ENCODE measurements at regions not wholly inside any gene's neighbourhood (a gene's known extent, or its start where the extent isn't known, plus 50 kb on each side); places are given as distances from the start of the nearest gene placed in this dataset.
"Not testable (repeated sequence)": the region's sequence is repeated elsewhere in the genome, so short reads cannot be mapped to it uniquely, and the experiment has no call there.

GRCh38 chr16:87033541-87034300 is 283.5 kb downstream of the C16orf95 start:
- no peak for DNase-seq (ENCODE audit: low read depth)

- no peak for DNase-seq (ENCODE audit: low read depth)
Observed at GRCh38 chr16:87034317-87034716, 282.9 kb downstream of the C16orf95 start.

GRCh38 chr16:87035053-87035452 is 282.1 kb downstream of the C16orf95 start:
- no peak for DNase-seq (ENCODE audit: low read depth)

- no peak for DNase-seq (ENCODE audit: low read depth)
Observed at GRCh38 chr16:87037012-87037411, 280.2 kb downstream of the C16orf95 start.

DNA sequence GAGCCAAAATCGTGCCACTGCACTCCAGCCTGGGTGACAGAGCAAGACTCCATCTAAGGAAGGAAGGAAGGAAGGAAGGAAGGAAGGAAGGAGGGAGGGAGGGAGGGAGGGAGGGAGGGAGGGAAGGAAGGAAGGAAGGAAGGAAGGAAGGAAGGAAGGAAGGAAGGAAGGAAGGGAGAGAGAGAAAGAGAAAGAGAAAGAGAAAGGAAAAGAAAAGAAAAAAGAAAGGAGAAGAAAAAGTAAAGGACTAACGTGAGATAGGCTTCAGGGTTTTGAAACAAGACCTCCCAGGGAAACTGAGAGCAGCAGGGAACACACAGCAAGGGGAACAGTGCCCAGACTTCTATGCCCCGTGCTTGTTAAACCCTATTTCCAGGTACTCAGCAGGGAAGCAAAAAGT is 278.7 kb downstream of the C16orf95 start:
- DNase-seq (ENCODE audit: low read depth) = not testable (repeated sequence)

- no peak for DNase-seq (ENCODE audit: low read depth)
Observed at GRCh38 chr16:87040169-87041117, 276.7 kb downstream of the C16orf95 start.

DNA sequence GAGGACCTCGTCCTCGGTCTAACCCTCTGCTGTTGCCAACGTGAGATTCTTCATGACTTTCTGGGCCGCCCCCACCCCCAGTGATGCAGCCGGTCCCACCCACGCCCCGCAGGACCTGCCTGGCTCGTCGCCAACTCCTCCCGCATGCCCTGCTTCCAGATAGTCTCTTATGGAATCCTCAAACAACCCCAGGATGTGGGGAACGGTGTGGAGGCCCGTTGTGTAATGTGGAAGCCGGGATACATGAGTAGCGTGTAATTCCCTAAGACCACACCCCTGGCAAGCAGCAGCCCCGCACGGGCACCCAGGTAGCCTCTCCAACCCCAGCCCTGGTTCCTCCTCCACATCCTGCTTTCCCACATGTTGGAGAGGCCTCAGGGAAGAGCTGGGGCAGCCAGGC is 275.9 kb downstream of the C16orf95 start:
- no peak for DNase-seq (ENCODE audit: low read depth)

DNA sequence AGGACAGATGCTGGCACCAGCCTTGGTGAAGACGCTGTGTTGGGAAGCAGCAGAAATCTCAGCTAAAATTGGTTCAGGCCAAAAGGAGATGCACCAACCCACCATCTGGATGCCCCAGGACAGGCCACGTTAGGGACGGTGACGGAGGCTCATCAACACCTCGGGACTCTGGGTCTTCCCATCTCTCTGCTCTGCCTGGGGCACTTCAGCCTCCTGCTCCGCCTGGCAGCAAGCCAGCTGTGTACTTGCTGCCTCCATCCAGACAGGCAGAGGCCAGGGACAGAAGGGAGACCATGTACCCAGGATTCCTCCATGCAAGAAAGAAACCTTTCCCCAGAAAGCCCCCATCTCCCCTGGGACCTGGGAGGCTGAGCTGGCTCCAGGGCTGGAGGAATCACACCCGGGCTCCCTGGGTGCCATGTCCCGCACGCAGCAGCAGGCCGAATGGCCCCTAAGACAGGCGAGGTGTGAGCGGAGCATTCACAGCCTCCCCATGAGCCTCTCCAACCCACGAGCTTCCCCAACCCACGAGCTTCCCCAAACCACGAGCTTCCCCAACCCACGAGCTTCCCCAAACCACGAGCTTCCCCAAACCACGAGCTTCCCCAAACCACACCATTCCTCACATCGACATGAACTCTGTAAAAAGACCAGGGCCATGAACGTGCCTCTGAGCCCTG is 274.5 kb downstream of the C16orf95 start:
- no peak for DNase-seq (ENCODE audit: low read depth)

DNA sequence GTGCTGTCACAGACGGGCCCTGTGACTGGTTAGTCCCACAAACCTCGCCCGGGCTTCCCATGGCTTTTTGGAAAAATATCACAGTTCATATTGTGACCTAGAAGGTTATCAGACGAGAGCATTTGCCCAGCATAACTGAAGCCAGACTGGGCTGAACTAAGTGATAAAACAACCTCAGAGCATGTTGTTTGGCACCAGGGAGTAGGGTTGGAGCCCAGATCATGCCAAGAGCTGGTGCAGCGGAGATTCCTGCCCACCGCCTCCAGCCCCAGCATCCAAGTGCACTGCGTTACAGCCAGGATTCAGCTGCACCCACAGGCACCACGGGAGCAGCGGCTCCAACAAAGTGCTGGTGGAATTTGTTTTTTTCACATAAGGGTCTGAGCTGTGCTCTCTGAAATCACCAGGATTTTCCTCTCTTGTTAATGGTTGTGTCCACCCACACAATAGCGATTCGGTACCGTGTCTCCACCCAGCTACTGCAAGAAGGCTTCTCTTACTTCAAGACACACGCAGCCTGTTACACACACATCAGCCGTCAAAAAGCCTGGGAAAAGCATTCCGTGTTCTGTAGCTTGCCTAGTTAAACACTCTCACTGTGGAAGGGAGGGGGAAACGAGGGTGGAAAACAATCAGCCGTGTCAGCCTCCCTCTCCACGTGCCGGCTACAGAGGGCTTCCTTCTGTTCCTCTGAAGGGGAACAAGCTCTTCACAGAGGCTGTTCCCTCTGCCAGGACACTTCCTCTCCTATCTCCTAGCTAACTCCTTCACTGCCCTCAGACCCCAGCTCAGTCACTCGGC is 273.8 kb downstream of the C16orf95 start:
- DNase-seq (ENCODE audit: low read depth) = no peak

GRCh38 chr16:87044032-87044382 is 273.2 kb downstream of the C16orf95 start:
- DNase-seq (ENCODE audit: low read depth) = no peak

DNA sequence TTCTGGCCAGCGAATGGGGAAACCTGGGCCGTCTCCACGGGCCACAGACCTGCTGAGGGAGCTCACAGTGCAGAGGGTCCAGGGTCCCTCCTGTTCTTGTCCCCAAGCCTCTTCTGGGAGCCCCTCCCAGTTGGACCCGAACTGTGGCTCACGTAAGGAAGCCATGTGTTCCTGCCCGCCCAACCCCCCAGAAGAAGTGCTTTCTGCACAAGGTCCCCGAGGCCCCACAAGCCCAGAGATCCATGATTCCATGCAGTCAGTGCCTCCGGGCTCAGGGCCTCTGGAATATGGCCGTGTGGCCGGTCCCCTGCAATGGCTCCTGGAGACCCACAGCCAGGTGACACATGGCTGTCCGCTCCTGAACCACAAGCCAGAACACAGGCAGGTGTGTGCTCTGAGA is 272.4 kb downstream of the C16orf95 start:
- no peak for DNase-seq (ENCODE audit: low read depth)

GRCh38 chr16:87045466-87046216 is 271.6 kb downstream of the C16orf95 start:
- no peak for DNase-seq (ENCODE audit: low read depth)

GRCh38 chr16:87046235-87046634 is 271.0 kb downstream of the C16orf95 start:
- DNase-seq (ENCODE audit: low read depth) = no peak

DNA sequence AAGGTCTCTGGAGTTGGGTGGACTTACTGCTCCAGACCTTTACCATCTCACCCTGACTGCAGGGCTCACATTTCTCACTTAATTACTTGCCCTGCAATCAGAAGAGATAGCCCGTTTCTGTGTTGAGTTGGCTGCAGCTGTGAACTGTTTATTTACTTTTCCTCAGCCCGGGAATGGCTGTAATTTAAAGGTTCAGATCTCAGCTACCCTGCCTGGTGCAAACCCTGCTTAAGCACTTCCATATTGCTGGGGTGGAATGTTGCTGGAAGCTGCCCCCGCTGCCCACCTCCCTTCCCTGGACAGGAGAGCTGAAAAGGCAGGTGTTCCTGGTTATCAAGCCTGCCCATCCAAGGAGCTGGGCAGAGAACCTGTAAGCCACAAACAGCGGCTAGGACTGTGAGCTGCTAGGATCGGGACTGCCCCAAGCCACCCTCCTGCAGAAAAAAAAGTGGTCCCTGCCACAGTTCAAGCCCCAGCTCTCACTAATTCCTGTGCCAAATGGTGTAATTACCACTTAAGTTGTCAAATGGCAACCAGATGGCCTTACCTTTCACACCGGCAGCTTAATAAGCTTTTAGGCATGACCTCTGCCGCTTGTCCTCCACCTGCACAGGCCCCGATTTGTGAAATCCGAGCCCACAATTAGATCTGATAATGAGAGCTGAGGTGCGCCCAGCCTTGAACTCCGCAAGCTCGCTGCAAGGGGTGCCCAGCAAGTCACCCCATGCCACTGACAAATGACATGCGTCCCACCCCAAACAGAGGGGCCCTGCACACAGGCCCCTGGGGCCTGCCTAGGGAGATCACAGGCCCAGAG is 269.8 kb downstream of the C16orf95 start:
- DNase-seq (ENCODE audit: low read depth) = no peak

- no peak for DNase-seq (ENCODE audit: low read depth)
Observed at GRCh38 chr16:87048038-87048729, 269.0 kb downstream of the C16orf95 start.

DNA sequence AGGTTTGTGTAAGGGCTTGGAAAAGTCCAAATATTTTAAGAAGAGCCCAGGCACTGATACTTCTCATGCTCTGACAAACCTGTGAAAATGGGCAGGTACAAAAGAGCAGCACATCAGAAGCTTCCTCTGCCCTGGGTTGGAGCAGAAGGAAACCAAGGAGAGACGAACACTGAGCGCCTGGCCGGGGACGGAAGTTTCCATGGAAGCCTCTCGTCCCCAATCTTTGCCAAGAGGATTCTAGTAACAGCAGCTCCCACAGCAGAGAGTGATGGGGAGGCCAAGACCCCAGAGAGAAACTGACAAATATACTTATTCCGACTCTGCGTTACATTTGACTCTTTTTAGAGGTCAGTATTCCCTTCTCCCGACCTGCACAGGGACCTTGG is 268.5 kb downstream of the C16orf95 start:
- no peak for DNase-seq (ENCODE audit: low read depth)

GRCh38 chr16:87049216-87049615 is 268.0 kb downstream of the C16orf95 start:
- not testable (repeated sequence) for DNase-seq (ENCODE audit: low read depth)

- no peak for DNase-seq (ENCODE audit: low read depth)
Observed at GRCh38 chr16:87050142-87050541, 267.1 kb downstream of the C16orf95 start.

GRCh38 chr16:87051526-87052320 is 265.5 kb downstream of the C16orf95 start:
- DNase-seq (ENCODE audit: low read depth) = no peak
